Fibroblast of pulmonary artery (primary cell): ENCODE measurements at regions not wholly inside any gene's neighbourhood (a gene's known extent, or its start where the extent isn't known, plus 50 kb on each side); places are given as distances from the start of the nearest gene placed in this dataset.

Source experiments
- DNase-seq: peaks from one replicate; pipeline ENCODE4 v3.0.0-alpha.2; 2010; ENCODE audit warnings: low read depth
- H3K4me3 ChIP-seq: replicated peaks from 2 replicates; pipeline ENCODE4 v1.5.1; 2011; ENCODE audit warnings: low read depth, mild to moderate bottlenecking, control low read depth, low read length, moderate library complexity
- TF ChIP-seq, protein P1 (sequence below): IDR thresholded peaks from 2 replicates; pipeline ENCODE4 v1.5.1; 2011; ENCODE audit warnings: mild to moderate bottlenecking, control low read depth, low read length, inconsistent platforms; ENCODE audit errors: missing control alignments

DNA sequence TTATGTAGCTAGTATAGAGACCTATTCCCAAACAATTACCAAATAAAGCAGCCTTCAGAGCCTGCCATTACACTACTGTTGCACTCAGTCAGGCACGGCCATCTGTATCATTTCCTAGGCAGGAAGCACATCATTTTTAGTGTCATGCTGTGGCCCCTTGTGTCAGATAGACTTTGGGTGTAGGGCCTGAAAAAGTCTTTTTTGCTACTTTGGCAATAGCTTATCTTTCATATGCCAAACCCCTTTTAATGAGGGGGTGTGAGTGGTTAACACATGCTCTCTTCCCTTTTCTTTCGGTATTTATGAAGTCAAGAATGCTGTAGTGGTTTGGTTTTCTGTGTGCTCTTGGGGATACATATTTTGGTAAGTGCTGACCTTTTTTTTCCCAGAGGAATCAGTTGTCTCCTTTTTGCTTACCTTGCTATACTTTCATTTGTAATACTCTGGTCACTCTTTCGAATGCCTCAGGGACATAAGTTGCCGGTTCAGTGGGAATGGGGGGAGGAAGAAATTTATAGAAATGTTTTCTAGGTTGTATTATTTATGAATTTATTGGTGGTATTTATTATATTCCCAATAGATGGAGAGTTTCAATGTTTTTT, 209.8 kb downstream of the CSNK1G3 start:
- H3K4me3 ChIP-seq, result no peak overlapping the region
- TF ChIP-seq, protein P1, sequence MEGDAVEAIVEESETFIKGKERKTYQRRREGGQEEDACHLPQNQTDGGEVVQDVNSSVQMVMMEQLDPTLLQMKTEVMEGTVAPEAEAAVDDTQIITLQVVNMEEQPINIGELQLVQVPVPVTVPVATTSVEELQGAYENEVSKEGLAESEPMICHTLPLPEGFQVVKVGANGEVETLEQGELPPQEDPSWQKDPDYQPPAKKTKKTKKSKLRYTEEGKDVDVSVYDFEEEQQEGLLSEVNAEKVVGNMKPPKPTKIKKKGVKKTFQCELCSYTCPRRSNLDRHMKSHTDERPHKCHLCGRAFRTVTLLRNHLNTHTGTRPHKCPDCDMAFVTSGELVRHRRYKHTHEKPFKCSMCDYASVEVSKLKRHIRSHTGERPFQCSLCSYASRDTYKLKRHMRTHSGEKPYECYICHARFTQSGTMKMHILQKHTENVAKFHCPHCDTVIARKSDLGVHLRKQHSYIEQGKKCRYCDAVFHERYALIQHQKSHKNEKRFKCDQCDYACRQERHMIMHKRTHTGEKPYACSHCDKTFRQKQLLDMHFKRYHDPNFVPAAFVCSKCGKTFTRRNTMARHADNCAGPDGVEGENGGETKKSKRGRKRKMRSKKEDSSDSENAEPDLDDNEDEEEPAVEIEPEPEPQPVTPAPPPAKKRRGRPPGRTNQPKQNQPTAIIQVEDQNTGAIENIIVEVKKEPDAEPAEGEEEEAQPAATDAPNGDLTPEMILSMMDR, result no peak
- DNase-seq, result no peak

DNA sequence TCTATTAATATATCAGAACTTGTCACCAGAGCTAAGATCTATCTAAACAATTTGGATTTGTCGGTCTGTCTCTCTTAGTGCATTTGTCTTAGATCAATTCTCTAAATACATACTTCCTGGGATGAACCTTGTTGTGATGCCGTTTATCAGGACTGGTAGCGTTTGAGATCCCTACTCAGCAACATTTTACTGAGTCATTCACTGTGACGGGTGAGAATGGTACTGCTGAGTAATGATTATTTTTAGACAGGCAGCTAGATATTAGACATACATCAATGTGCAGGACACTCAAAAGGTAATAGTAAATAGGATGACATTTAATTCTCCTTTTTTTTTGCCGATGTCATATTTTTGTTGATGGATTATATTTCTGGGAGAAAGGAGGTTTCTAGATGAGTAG, 209.0 kb downstream of the CSNK1G3 start:
- DNase-seq, result peak; percentile 46
- TF ChIP-seq, protein P1, result no peak
- H3K4me3 ChIP-seq, result no peak overlapping the region

DNA sequence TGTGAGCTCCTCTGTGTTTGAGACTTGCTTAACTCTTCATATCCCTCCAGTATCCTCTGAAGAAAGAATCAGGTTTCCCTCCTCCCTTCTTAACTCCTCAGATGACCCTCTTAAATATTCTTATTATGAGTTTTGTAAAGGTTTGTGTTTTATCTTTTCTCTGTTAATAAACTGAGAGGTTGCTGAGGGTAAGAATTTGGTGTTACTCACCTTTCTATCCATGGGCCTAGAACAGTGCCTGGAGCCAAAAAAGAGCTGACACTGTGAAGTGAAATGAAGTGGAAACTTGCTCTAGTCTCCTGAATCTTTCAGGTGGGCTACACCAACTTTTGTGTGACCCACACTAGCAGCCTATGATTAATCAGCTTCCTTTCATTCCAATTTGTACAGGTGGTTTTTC, 208.4 kb downstream of the CSNK1G3 start:
- no peak for DNase-seq
- TF ChIP-seq, protein P1, result no peak
- no peak overlapping the region for H3K4me3 ChIP-seq

DNA sequence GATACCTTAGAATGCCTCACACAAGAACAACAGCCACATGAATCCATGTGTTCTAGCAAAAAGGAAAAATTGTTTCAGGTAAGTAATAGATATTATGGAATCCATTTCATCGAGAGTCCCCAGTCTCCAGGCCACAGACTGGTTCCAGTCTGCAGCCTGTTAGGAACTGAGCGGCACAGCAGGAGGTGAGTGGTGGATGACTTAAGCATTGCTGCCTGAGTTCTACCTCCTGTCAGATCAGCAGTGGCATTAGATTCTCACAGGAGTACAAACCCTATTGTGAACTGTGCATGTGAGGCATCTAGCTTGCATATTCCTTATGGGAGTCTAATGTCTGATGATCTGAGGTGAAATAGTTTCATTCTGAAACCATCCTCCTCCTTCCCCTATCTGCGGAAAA, 207.0 kb downstream of the CSNK1G3 start:
- no peak overlapping the region for H3K4me3 ChIP-seq
- TF ChIP-seq, protein P1, result no peak

DNA sequence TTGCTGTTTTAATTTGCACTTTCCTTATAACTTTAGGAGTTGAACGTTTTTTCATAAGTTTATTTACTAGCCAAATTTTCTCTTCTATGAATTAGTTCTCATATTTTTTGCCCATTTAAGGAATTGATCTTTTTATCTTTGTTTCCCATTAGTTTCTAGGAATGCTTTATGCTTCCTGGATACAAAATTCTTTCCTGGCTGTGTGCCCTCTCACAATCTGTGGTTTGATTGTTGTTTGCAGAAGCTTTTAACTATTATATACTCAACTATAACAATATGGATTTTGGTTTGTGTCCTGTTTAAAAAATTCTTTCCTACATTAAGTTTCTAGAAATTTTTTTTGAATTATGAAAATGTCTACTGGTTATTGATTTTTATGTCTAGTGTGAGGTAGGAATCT, 206.3 kb downstream of the CSNK1G3 start:
- peak; percentile 59 for DNase-seq

More for the DNA sequence above, 207.0 kb downstream of the CSNK1G3 start:
- peak; percentile 42 for DNase-seq

DNA sequence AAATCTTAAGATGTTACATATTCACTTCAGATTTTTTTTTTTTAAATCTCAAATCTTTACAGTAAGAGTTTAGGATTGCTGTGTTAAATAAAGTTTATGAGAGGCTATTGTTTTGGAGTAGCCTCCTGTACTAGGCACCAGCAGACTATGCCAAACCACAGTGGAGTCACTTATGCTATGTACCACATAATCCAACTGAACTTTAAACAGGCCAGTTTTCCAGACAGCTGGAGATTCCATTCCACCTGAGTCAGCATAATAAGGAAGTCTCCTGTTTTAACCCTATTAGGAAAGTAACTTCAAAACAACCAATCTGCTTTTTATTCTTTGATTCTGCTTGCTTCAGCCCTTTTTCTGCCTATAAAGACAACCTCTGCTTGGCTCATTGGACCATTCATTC, 205.2 kb downstream of the CSNK1G3 start:
- TF ChIP-seq, protein P1, result no peak
- DNase-seq, result peak; percentile 75
- H3K4me3 ChIP-seq, result no peak overlapping the region

More for the DNA sequence above, 206.3 kb downstream of the CSNK1G3 start:
- TF ChIP-seq, protein P1, result no peak
- H3K4me3 ChIP-seq, result no peak overlapping the region

DNA sequence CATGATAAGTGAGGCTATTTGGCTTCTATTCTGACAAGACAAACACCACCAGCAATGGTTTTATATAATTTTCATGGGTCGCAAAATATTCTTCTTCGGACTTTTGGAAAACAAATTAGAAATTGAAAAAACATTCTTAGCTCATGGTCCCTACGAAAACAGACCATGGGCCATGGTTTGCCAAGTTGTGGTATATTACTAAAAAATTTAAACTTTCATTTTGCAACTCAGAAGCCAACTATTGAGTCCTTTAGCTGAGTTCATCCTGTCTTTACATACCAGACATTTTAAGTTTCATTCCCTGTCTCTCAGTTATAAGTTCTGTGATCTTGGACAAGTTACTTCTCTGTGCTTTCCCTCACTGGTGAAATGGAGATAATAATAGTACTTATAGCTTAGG, 198.1 kb downstream of the CSNK1G3 start:
- no peak for DNase-seq
- TF ChIP-seq, protein P1, result no peak
- H3K4me3 ChIP-seq, result no peak overlapping the region
